HG03066 (cell line): ENCODE measurements at regions not wholly inside any gene's neighbourhood (a gene's known extent, or its start where the extent isn't known, plus 50 kb on each side); places are given as distances from the start of the nearest gene placed in this dataset.

ENCODE experiments used
- ATAC-seq: cut with Tn5 transposase; IDR thresholded peaks from one replicate; pipeline ENCODE4 v1.9.1; 2021; ENCODE audit warnings: low read depth; ENCODE audit not compliant: unreplicated experiment

- ATAC-seq = no peak
These were observed 199.5 kb upstream of the SALL3 start for GRCh38 chr18:78779996-78780718.

GRCh38 chr18:78780719-78781600 is 198.7 kb upstream of the SALL3 start:
- no peak for ATAC-seq

- ATAC-seq = no peak
These were observed 198.0 kb upstream of the SALL3 start for GRCh38 chr18:78781601-78781960.

- no peak for ATAC-seq
These were observed 196.6 kb upstream of the SALL3 start for GRCh38 chr18:78782951-78783563.

- ATAC-seq = no peak
These were observed 196.1 kb upstream of the SALL3 start for GRCh38 chr18:78783564-78783960.

GRCh38 chr18:78784861-78785260 is 194.8 kb upstream of the SALL3 start:
- ATAC-seq = no peak

- no peak for ATAC-seq
These were observed 193.9 kb upstream of the SALL3 start for GRCh38 chr18:78785706-78786105.

GRCh38 chr18:78786776-78787175 is 192.8 kb upstream of the SALL3 start:
- ATAC-seq = no peak

- ATAC-seq = no peak
These were observed 191.9 kb upstream of the SALL3 start for GRCh38 chr18:78787751-78788150.

- no peak for ATAC-seq
These were observed 191.5 kb upstream of the SALL3 start for GRCh38 chr18:78788161-78788560.

- no peak for ATAC-seq
These were observed 189.8 kb upstream of the SALL3 start for GRCh38 chr18:78789850-78790249.

GRCh38 chr18:78790511-78790910 is 189.1 kb upstream of the SALL3 start:
- ATAC-seq = no peak

- ATAC-seq = no peak
These were observed 188.7 kb upstream of the SALL3 start for GRCh38 chr18:78790960-78791359.

- ATAC-seq = no peak
These were observed 187.5 kb upstream of the SALL3 start for GRCh38 chr18:78792094-78792493.

- no peak for ATAC-seq
These were observed 186.9 kb upstream of the SALL3 start for GRCh38 chr18:78792736-78793135.

GRCh38 chr18:78793313-78794070 is 186.1 kb upstream of the SALL3 start:
- ATAC-seq = no peak

GRCh38 chr18:78794071-78794430 is 185.6 kb upstream of the SALL3 start:
- ATAC-seq = no peak

GRCh38 chr18:78796693-78797455 is 182.7 kb upstream of the SALL3 start:
- ATAC-seq = no peak

GRCh38 chr18:78797499-78797898 is 182.1 kb upstream of the SALL3 start:
- ATAC-seq = no peak
